HG03097 (cell line): ENCODE measurements at regions not wholly inside any gene's neighbourhood (a gene's known extent, or its start where the extent isn't known, plus 50 kb on each side); places are given as distances from the start of the nearest gene placed in this dataset.
"Not testable (repeated sequence)": the region's sequence is repeated elsewhere in the genome, so short reads cannot be mapped to it uniquely, and the experiment has no call there.

Experiments used
- ATAC-seq: cut with Tn5 transposase; IDR thresholded peaks from one replicate; pipeline ENCODE4 v1.9.1; 2021; ENCODE audit not compliant: unreplicated experiment, low FRiP score

- no peak for ATAC-seq
Measured at GRCh38 chr13:24563087-24563486, 50.5 kb upstream of the PARP4 start.

DNA sequence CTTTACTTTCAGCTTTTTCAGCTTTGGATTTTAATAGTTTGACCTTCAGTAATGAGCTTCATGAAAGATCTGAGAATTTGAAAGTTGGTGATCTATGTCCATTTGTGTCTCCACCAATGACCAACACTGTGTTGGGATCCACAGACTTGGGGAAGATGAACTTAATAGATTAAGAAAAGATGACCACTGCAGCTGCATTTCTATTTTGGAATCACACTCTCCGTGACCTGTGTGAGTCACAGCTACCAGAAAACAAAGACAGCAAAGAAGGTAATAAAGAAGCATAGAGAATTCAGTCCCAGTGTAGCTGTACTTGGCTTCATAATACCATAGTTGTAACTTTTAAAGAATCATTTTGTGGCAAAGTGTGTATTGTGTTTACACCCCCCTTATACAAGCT is 51.4 kb upstream of the PARP4 start:
- not testable (repeated sequence) for ATAC-seq

GRCh38 chr13:24564881-24565280 is 52.3 kb upstream of the PARP4 start:
- ATAC-seq = no peak

- not testable (repeated sequence) for ATAC-seq
Measured at GRCh38 chr13:24567593-24567992, 55.0 kb upstream of the PARP4 start.

DNA sequence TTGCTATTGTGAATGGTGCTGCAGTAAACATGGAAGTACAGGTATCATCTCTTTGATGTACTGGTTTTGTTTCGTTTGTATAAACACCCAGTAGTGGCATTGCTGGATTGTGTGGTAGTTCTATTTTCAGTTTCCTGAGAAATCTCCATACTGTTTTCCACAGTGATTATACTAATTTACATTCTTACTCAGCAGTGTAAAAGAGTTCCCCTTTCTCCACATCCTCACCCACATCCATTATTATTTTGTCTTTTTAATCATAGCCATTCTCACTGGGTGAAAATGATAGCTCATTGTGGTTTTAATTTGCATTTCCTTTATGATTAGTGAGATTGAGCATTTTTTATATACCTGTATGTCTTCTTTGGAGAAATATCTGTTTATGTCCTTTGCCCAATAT is 62.3 kb upstream of the PARP4 start:
- no peak for ATAC-seq

DNA sequence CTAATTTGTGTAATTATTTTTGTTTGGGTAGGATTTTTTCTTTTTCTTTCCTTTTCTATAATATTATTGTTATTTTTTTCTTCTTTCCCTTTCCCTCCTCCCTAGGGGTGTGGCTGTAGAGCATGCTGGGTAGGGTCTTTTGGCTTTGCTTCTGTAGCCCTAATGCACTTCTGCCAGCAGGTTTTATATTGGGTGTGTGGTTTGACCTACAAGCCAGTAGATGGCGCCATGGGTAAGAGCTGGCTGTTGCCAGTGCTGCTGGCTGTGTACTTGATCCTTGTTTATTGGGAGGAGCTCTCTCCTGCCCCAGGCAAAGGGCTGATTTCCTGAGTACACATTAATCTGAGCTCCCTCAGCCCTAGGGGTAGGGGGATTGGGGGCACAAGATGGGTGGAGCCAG is 67.7 kb upstream of the PARP4 start:
- ATAC-seq = not testable (repeated sequence)

- ATAC-seq = not testable (repeated sequence)
Measured at GRCh38 chr13:24581578-24581977, 69.0 kb upstream of the PARP4 start.

DNA sequence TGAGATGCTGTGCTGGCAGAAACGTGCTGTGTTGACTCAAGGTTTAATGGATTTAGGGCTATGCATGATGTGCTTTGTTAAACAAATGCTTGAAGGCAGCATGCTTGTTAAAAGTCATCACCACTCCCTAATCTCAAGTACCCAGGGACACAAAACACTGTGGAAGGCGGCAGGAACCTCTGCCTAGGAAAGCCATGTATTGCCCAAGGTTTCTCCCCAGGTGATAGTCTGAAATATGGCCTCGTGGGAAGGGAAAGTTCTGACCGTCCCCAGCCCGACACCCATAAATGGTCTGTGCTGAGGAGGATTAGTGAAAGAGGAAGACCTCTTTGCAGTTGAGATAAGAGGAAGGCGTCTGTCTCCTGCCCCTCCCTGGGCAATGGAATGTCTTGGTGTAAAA is 79.1 kb upstream of the PARP4 start:
- ATAC-seq = not testable (repeated sequence)

DNA sequence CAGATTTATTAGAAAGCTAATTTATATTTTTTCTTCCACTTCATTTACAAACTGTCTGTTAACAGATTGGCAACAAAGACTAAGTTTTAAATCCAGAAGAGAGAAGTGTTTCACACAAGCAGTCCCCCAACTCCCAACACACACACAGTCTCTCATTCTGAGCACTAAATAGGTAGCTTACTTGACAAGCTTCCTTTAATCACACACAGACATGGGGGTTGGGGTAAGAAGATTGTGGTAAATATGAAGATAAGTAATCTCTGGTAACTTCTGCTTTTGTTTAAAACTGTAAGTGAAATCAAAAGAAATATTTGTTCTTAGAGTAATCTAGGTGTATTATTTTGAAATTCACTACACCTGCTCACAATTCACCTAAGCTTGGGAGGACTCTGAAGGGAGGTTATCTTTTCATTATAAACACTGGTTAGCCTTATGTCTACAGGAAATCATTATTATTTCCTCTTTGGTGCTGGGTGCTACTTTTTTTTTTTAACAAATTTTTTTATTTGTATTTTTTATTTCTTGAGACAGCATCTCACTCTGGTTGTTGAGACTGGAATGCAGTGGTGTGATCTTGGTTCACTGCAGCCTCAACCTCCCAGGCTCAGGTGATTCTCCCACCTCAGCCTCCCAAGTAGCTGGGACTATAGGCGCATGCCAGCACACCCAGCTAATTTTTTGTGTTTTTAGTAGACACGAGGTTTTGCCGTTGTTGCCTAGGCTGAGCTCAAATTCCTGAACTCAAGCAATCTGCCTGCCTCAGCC is 82.1 kb upstream of the ATP12A start:
- ATAC-seq = not testable (repeated sequence)

- ATAC-seq = not testable (repeated sequence)
Measured at GRCh38 chr13:24599019-24599791, 81.0 kb upstream of the ATP12A start.

DNA sequence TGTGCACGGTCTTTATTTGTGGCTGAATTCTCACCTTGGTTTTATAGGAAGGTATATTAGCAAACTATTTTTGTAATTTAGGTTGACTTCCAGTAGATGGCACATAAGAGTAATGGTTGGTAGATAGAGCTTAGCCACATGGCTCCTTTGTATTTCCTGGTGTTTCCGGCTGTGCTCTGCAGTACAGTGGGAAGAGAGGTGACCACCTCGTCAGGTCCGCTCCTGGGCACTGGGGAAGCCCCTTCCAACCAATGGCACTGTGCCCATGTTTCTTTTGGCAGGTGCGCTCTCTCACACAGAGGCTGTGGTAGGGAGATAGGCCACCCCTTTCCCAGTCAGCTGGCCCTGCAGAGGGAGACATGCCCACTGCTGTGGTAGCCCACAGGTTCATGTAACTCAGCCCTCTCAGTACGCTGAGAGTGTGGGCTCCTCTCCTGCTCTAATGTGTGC is 74.3 kb upstream of the ATP12A start:
- no peak for ATAC-seq

DNA sequence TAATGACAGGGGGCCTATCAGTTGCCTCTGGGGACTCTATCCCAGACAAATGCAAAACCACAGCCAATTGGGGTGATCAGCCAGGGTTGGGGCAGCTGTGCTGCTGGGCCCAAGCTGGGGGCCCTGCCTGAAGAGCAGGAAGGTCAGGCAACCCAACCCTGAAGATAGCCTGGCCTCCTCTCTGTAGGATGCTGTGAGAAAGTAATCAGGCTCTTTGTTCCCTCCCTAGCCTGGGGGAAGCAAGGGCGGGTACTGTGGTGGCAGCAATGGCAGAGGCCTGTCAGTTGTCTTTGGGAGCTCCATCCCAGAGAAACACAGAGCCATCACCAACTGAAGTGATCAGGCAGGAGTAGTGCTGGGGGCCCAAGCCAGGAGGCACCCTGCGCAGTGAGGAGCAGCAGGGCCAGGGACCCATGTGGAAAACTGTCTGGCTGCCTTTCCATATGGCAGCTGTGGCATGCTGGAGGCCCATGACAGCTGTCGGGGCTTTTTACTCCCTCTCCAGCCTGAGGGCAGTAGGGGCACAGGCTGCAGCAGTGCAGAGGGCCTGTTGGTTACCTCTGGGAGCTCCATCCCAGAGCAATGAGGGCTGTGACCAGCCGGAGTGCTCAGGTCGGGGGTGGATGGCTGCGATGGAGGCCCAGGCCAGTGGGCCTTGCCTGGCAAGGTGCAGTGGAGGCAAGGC is 73.6 kb upstream of the ATP12A start:
- no peak for ATAC-seq

DNA sequence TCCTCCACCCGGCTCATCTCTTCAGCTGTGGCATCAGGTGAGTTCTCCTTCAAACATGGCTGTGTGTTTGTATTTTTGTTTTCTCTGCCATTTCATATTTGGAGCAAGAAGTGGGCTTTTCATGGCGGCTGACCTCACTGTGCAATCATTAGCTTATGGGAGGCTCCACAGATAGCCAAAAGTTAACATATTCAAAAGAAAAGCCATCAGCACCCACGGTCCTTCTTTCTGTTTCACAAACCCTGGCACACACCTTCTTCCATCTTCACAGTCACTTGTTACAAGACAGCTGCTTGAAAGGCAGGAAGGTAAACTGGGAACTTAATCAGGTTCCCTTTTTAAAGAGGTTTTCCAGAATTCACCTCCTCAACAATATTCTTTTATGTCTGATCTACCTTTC is 69.3 kb upstream of the ATP12A start:
- ATAC-seq = no peak

DNA sequence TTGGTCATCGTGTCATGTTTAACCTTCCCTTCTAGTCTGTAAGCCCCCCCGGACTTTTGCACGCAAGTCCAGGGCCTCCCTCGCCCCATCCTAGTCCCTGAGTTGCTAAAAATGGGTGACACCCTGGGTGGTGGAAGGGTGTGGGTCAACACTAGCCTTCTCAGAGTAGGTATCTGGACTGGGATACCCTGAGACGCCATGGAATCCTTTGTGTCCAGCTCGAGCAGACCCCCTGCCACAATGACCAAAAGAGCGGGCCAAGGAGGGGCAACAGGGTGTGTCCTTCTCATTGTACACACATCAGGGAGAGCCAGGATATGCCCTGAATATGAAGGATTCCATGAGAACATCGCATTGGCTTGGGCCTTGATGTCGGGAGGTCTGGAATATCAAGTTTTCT is 67.5 kb upstream of the ATP12A start:
- ATAC-seq = no peak

DNA sequence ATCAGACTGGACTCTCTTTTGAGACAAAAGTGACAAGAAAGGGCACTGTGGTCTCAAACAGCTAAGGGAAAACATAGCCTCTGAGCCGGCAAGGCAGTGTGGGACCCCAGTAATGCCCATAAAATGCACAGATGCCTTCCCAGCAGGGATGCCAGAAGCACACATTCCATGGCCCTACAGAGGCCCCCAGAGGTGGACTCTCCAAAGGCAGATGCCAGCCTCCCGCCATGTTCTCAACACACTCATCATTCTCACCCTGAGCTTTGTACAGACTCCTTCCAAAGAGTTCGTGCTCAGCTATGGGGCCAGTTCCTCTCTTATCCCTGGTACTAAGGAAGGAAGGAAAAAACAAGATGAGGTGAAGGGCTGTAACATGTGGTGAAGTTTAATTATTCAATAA is 67.1 kb upstream of the ATP12A start:
- no peak for ATAC-seq

DNA sequence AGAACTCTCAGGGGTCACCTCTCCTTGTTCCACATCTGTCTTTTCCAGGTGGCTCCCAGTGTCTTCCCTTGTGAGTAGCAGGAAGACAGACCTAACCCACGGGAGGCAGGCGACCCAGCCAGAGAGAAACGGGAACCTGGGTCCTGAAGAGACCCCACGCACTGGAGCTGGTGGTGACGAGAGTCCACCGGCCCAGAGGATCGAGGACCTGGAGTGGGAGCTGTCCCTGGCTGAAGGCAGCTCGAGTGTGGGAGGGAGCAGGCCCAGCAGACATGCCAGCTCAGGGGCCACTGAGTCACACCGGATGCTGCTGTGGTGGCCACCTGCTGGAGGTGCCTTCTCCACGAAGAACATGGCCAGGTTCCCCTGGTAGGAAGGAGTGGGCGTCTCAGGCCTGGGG is 66.5 kb upstream of the ATP12A start:
- ATAC-seq = no peak

DNA sequence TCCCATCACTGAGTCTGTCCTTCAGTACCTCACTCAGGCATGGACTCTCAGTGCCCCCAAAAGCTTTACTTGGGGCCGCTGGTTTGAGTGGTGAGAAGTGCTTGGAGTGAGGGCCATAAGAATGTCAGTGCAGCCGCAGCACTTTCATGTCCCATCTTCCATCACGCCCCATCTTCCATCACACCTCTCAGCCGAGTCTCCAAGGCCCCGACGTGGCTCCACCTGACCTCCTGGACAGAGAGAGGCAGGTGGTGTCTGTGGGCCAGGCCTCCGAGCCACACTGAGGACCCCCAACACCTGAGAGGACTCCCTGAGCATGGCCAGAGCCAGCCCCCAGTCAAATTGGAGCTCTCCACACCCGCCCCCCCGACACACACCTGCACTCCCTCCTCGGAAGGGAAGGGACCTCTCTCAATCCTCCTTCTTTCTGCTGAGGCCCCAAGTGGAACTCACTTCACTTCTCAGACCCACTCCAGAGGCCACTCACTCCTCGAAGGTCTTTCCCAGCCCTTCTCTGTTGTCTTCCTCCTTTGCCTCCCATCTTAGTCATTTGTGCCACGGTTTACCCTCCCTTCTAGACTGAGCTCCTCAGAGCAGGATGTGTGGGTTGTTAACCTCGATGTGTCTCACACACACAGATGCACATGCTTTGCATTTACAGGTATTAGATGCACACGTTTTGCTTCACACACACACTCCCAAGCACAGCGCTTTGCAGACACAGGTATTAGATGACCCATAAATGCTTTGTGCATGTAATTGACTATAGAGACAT is 65.7 kb upstream of the ATP12A start:
- ATAC-seq = no peak

DNA sequence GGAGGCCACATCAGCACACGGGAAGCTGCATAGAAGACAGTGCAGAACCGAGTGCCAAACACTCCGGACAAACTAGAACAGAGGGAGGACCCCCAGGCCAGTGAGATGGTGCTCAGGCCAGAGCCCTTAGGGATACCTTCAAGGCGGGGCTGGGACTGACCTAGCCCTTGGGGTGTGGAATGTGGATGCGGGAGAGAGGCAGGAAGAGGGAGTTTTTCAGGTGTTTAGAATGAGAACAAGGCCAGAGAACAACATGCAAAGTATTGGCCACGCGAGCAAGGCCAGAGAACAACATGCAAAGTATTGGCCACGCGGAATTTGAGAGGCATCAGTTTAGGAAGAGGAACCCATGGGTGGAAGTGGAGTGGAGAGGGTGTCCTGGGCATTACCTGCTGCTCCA is 65.1 kb upstream of the ATP12A start:
- ATAC-seq = no peak

GRCh38 chr13:24615911-24616472 is 64.2 kb upstream of the ATP12A start:
- no peak for ATAC-seq

- ATAC-seq = no peak
Measured at GRCh38 chr13:24616514-24616913, 63.7 kb upstream of the ATP12A start.
